ENCODE measurements at regions not wholly inside any gene's neighbourhood (a gene's known extent, or its start where the extent isn't known, plus 50 kb on each side); places are given as distances from the start of the nearest gene placed in this dataset.

GRCh38 chr12:24075650-24076049, 126.2 kb upstream of the SOX5 start:
- Histone ChIP-seq H3K27ac (ENCODE audit: low read depth in 1 of 2, low read length in 1 of 2) (no peak overlapping the region), H3K9me3 (ENCODE audit: control insufficient read depth in 4 of 4, insufficient read depth in 3 of 4, low read length in 3 of 4) (no peaks in the 10 kb centered on the region), H3K27me3 (ENCODE audit: control insufficient read depth in 3 of 3, insufficient read depth in 3 of 3, low read length in 2 of 3) (no peaks in the 10 kb centered on the region), H3K4me1 (ENCODE audit: control insufficient read depth in 5 of 5, insufficient read depth in 5 of 5, low read length in 5 of 5) (peaks cover 0 to 3% (median 0%) of the 10 kb centered on the region in 5 donors), H3K36me3 (ENCODE audit: control insufficient read depth in 4 of 4, insufficient read depth in 4 of 4, low read length in 4 of 4) (no peaks in the 10 kb centered on the region), H3K9ac (ENCODE audit: insufficient read depth in 1 of 2, low read length in 2 of 2) (no peak overlapping the region), H3K4me3 (no peak overlapping the region)
- no peak for TF ChIP-seq CTCF (IDR thresholded peaks at IDR 0.05; ENCODE audit: control extremely low read depth, extremely low read depth)
- ATAC-seq (ENCODE audit: insufficient read depth, low FRiP score) = no peak
- WGBS, 2 donors = 93 to 100% methylated on average over 1 of the region's 1 CpG
- DNase-seq = peak in 2 of 3 donors; percentile 50 to 67

- H3K27ac ChIP-seq (ENCODE audit: low read depth in 1 of 2, low read length in 1 of 2) = no peak overlapping the region
- H3K4me3 ChIP-seq = no peak overlapping the region
- TF ChIP-seq CTCF (IDR thresholded peaks at IDR 0.05; ENCODE audit: control extremely low read depth, extremely low read depth) = no peak
- ATAC-seq (ENCODE audit: insufficient read depth, low FRiP score) (no peak), DNase-seq (no peak)
- no peaks in the 10 kb centered on the region for H3K36me3 ChIP-seq (ENCODE audit: control insufficient read depth in 4 of 4, insufficient read depth in 4 of 4, low read length in 4 of 4)
- H3K9me3 ChIP-seq (ENCODE audit: control insufficient read depth in 4 of 4, insufficient read depth in 3 of 4, low read length in 3 of 4) = no peaks in the 10 kb centered on the region
- H3K4me1 ChIP-seq (ENCODE audit: control insufficient read depth in 5 of 5, insufficient read depth in 5 of 5, low read length in 5 of 5) = peaks cover 0 to 17% (median 3%) of the 10 kb centered on the region in 5 donors
- no peak overlapping the region for H3K9ac ChIP-seq (ENCODE audit: insufficient read depth in 1 of 2, low read length in 2 of 2)
- 86% methylated on average over 3 of the region's 3 CpGs for WGBS, 2 donors
- H3K27me3 ChIP-seq (ENCODE audit: control insufficient read depth in 3 of 3, insufficient read depth in 3 of 3, low read length in 2 of 3) = no peaks in the 10 kb centered on the region
Measured at GRCh38 chr12:24073170-24073810, 123.8 kb upstream of the SOX5 start.

GRCh38 chr12:24072302-24072701, 122.8 kb upstream of the SOX5 start:
- TF ChIP-seq CTCF (IDR thresholded peaks at IDR 0.05; ENCODE audit: control extremely low read depth, extremely low read depth) = no peak
- Histone ChIP-seq H3K9ac (ENCODE audit: insufficient read depth in 1 of 2, low read length in 2 of 2) (no peak overlapping the region), H3K36me3 (ENCODE audit: control insufficient read depth in 4 of 4, insufficient read depth in 4 of 4, low read length in 4 of 4) (no peaks in the 10 kb centered on the region), H3K4me1 (ENCODE audit: control insufficient read depth in 5 of 5, insufficient read depth in 5 of 5, low read length in 5 of 5) (peaks cover 0 to 17% (median 3%) of the 10 kb centered on the region in 5 donors), H3K27me3 (ENCODE audit: control insufficient read depth in 3 of 3, insufficient read depth in 3 of 3, low read length in 2 of 3) (no peaks in the 10 kb centered on the region), H3K4me3 (no peak overlapping the region), H3K9me3 (ENCODE audit: control insufficient read depth in 4 of 4, insufficient read depth in 3 of 4, low read length in 3 of 4) (no peaks in the 10 kb centered on the region), H3K27ac (ENCODE audit: low read depth in 1 of 2, low read length in 1 of 2) (no peak overlapping the region)
- DNase-seq (no peak), ATAC-seq (ENCODE audit: insufficient read depth, low FRiP score) (no peak)
- 76 to 86% methylated on average over 1 of the region's 1 CpG for WGBS, 2 donors

GRCh38 chr12:24071842-24072241, 122.4 kb upstream of the SOX5 start:
- Histone ChIP-seq H3K27ac (ENCODE audit: low read depth in 1 of 2, low read length in 1 of 2) (no peak overlapping the region), H3K27me3 (ENCODE audit: control insufficient read depth in 3 of 3, insufficient read depth in 3 of 3, low read length in 2 of 3) (no peaks in the 10 kb centered on the region), H3K4me1 (ENCODE audit: control insufficient read depth in 5 of 5, insufficient read depth in 5 of 5, low read length in 5 of 5) (peaks cover 0 to 17% (median 3%) of the 10 kb centered on the region in 5 donors), H3K36me3 (ENCODE audit: control insufficient read depth in 4 of 4, insufficient read depth in 4 of 4, low read length in 4 of 4) (no peaks in the 10 kb centered on the region), H3K9me3 (ENCODE audit: control insufficient read depth in 4 of 4, insufficient read depth in 3 of 4, low read length in 3 of 4) (no peaks in the 10 kb centered on the region), H3K4me3 (no peak overlapping the region), H3K9ac (ENCODE audit: insufficient read depth in 1 of 2, low read length in 2 of 2) (no peak overlapping the region)
- no peak for DNase-seq
- 71 to 73% methylated on average over 1 of the region's 1 CpG for WGBS, 2 donors
- ATAC-seq (ENCODE audit: insufficient read depth, low FRiP score) = no peak
- TF ChIP-seq CTCF (IDR thresholded peaks at IDR 0.05; ENCODE audit: control extremely low read depth, extremely low read depth) = no peak
